Stimulated activated CD4-positive, alpha-beta T cell treated with anti-CD3 and anti-CD28 coated beads, Interleukin-1b, Interleukin-23, amount 100 ng/mL, for 24 hours (primary cell): ENCODE measurements at regions not wholly inside any gene's neighbourhood (a gene's known extent, or its start where the extent isn't known, plus 50 kb on each side); places are given as distances from the start of the nearest gene placed in this dataset.

Source experiments
- DNase-seq, 4 experiments: peaks; one replicate each; pipeline ENCODE4 v3.0.0-alpha.2; 2020; ENCODE audit warnings: low read depth in 4 of 4, low spot score in 1 of 4

GRCh38 chr1:193662030-193662429 is 475.6 kb upstream of the B3GALT2 start:
- DNase-seq: no peak

GRCh38 chr1:193661385-193661784 is 475.0 kb upstream of the B3GALT2 start:
- no peak for DNase-seq

- DNase-seq: no peak
Observed at GRCh38 chr1:193660428-193660827, 474.0 kb upstream of the B3GALT2 start.

- no peak for DNase-seq
Observed at GRCh38 chr1:193658691-193659090, 472.3 kb upstream of the B3GALT2 start.

GRCh38 chr1:193658081-193658480 is 471.7 kb upstream of the B3GALT2 start:
- DNase-seq: no peak

- no peak for DNase-seq
Observed at GRCh38 chr1:193657552-193657951, 471.1 kb upstream of the B3GALT2 start.

GRCh38 chr1:193656841-193657240 is 470.4 kb upstream of the B3GALT2 start:
- no peak for DNase-seq

- DNase-seq: no peak
Observed at GRCh38 chr1:193654951-193655735, 468.7 kb upstream of the B3GALT2 start.

- DNase-seq: no peak
Observed at GRCh38 chr1:193649587-193649986, 463.2 kb upstream of the B3GALT2 start.

- no peak for DNase-seq
Observed at GRCh38 chr1:193634876-193635275, 448.5 kb upstream of the B3GALT2 start.

- DNase-seq: no peak
Observed at GRCh38 chr1:193634470-193634869, 448.1 kb upstream of the B3GALT2 start.

- no peak for DNase-seq
Observed at GRCh38 chr1:193633991-193634390, 447.6 kb upstream of the B3GALT2 start.

GRCh38 chr1:193633093-193633492 is 446.7 kb upstream of the B3GALT2 start:
- DNase-seq: no peak

GRCh38 chr1:193631306-193631705 is 444.9 kb upstream of the B3GALT2 start:
- no peak for DNase-seq

GRCh38 chr1:193629875-193630274 is 443.5 kb upstream of the B3GALT2 start:
- DNase-seq: no peak

- DNase-seq: no peak
Observed at GRCh38 chr1:193626695-193627094, 440.3 kb upstream of the B3GALT2 start.

- no peak for DNase-seq
Observed at GRCh38 chr1:193625255-193625654, 438.8 kb upstream of the B3GALT2 start.

- no peak for DNase-seq
Observed at GRCh38 chr1:193619911-193620310, 433.5 kb upstream of the B3GALT2 start.

GRCh38 chr1:193614817-193615216 is 428.4 kb upstream of the B3GALT2 start:
- no peak for DNase-seq

- DNase-seq: no peak
Observed at GRCh38 chr1:193614275-193614674, 427.9 kb upstream of the B3GALT2 start.

GRCh38 chr1:193613041-193613440 is 426.6 kb upstream of the B3GALT2 start:
- DNase-seq: no peak

- no peak for DNase-seq
Observed at GRCh38 chr1:193609592-193609991, 423.2 kb upstream of the B3GALT2 start.

GRCh38 chr1:193607787-193608186 is 421.4 kb upstream of the B3GALT2 start:
- no peak for DNase-seq
